ENCODE measurements at regions not wholly inside any gene's neighbourhood (a gene's known extent, or its start where the extent isn't known, plus 50 kb on each side); places are given as distances from the start of the nearest gene placed in this dataset.

GRCh38 chrX:40818236-40818635, 82.9 kb upstream of the MED14 start:
- DNase-seq (ENCODE audit: insufficient read length, low spot score) (no peak), FAIRE-seq (no peak)
- no peak for TF ChIP-seq PAX5 (IDR thresholded peaks at IDR 0.05; ENCODE audit: insufficient read depth, low read length, severe bottlenecking)
- no peak for TF ChIP-seq TAF1 (IDR thresholded peaks at IDR 0.05; ENCODE audit: low read depth, low read length)
- no peak for TF ChIP-seq POLR2AphosphoS5 (IDR thresholded peaks at IDR 0.05; ENCODE audit: low read depth, low read length)
- no peak for TF ChIP-seq POLR2A (IDR thresholded peaks at IDR 0.05; ENCODE audit: low read depth, low read length)
- TF ChIP-seq POU2F2 (IDR thresholded peaks at IDR 0.05; ENCODE audit: low read depth, low read length) = no peak
- no peak for TF ChIP-seq SPI1 (IDR thresholded peaks at IDR 0.05; ENCODE audit: low read depth, low read length)

DNA sequence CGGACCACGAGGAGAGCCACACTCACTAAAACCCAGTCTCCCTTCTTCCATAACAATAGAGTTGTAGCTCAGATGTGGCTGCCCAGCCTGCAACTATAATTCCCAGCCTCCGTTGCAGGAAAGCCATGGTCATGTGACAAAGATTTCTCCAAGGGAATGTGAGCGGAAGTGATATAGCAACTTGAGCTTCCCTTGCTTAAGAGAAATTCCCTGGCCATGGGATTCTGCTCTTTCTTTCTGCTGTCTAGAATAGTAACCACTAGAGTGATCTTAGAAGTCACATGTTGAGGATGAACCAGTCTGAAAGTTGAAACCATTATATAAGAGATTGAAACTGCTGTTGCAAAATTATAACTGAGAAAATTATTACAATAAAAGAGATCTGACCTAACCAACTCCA, 86.4 kb upstream of the MED14 start:
- TF ChIP-seq POU2F2 (IDR thresholded peaks at IDR 0.05; ENCODE audit: low read depth, low read length) (no peak), POLR2AphosphoS5 (IDR thresholded peaks at IDR 0.05; ENCODE audit: low read depth, low read length) (no peak), POLR2A (IDR thresholded peaks at IDR 0.05; ENCODE audit: low read depth, low read length) (no peak), TAF1 (IDR thresholded peaks at IDR 0.05; ENCODE audit: low read depth, low read length) (no peak), SPI1 (IDR thresholded peaks at IDR 0.05; ENCODE audit: low read depth, low read length) (no peak), PAX5 (IDR thresholded peaks at IDR 0.05; ENCODE audit: insufficient read depth, low read length, severe bottlenecking) (no peak)
- DNase-seq (ENCODE audit: insufficient read length, low spot score) = no peak
- no peak for FAIRE-seq

DNA sequence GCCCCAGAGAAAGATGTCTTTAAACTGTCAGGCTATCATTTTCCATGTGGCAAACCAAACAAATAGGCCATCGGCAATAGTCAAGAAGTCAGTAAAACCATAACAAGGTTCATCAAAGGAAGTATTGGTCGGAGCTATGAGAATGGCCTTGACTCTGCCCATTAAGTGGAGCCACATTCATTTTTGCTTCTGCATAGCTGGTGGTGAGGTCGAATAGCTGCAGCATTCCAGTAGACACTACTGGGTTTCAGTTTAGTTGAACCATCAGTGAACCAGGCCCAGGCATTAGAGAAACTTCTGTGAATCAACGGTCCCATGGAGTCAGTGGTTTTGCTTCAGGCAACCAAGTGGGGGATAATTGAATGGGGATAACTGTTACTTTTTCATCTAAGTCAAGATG, 92.0 kb upstream of the MED14 start:
- FAIRE-seq (no peak), DNase-seq (ENCODE audit: insufficient read length, low spot score) (no peak)
- TF ChIP-seq POU2F2 (IDR thresholded peaks at IDR 0.05; ENCODE audit: low read depth, low read length) (no peak), TAF1 (IDR thresholded peaks at IDR 0.05; ENCODE audit: low read depth, low read length) (no peak), POLR2A (IDR thresholded peaks at IDR 0.05; ENCODE audit: low read depth, low read length) (no peak), SPI1 (IDR thresholded peaks at IDR 0.05; ENCODE audit: low read depth, low read length) (no peak), PAX5 (IDR thresholded peaks at IDR 0.05; ENCODE audit: insufficient read depth, low read length, severe bottlenecking) (no peak), POLR2AphosphoS5 (IDR thresholded peaks at IDR 0.05; ENCODE audit: low read depth, low read length) (no peak)

GRCh38 chrX:40831750-40832149, 96.4 kb upstream of the MED14 start:
- TF ChIP-seq SPI1 (IDR thresholded peaks at IDR 0.05; ENCODE audit: low read depth, low read length) (no peak), POLR2AphosphoS5 (IDR thresholded peaks at IDR 0.05; ENCODE audit: low read depth, low read length) (no peak), PAX5 (IDR thresholded peaks at IDR 0.05; ENCODE audit: insufficient read depth, low read length, severe bottlenecking) (no peak), TAF1 (IDR thresholded peaks at IDR 0.05; ENCODE audit: low read depth, low read length) (no peak), POU2F2 (IDR thresholded peaks at IDR 0.05; ENCODE audit: low read depth, low read length) (no peak), POLR2A (IDR thresholded peaks at IDR 0.05; ENCODE audit: low read depth, low read length) (no peak)
- FAIRE-seq (no peak), DNase-seq (ENCODE audit: insufficient read length, low spot score) (no peak)

DNA sequence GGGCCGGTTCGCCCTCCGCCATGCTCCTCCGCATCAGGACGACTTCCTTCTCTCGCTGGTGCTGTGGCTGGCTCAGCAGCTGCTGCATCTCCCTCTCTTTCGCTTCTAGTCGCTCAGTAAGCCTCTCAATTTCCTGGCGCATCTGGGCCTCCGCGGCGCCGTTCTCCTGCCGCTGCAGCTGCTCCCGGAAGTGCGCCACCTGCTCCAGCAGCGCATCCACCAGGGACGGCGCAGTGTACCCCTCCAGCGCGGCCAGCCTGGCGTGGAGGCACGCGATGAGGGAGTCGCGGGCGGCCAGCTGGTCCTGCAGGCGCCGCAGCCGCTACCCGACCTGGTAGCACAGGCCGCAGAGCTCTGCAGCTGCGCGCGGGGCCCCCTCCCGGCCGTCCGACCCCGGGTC, 97.4 kb upstream of the MED14 start:
- FAIRE-seq (no peak), DNase-seq (ENCODE audit: insufficient read length, low spot score) (no peak)
- TF ChIP-seq POLR2AphosphoS5 (IDR thresholded peaks at IDR 0.05; ENCODE audit: low read depth, low read length) (no peak), TAF1 (IDR thresholded peaks at IDR 0.05; ENCODE audit: low read depth, low read length) (no peak), POLR2A (IDR thresholded peaks at IDR 0.05; ENCODE audit: low read depth, low read length) (no peak), POU2F2 (IDR thresholded peaks at IDR 0.05; ENCODE audit: low read depth, low read length) (no peak), SPI1 (IDR thresholded peaks at IDR 0.05; ENCODE audit: low read depth, low read length) (no peak), PAX5 (IDR thresholded peaks at IDR 0.05; ENCODE audit: insufficient read depth, low read length, severe bottlenecking) (no peak)

GRCh38 chrX:40834225-40834624, 98.9 kb upstream of the MED14 start:
- TF ChIP-seq POLR2AphosphoS5 (IDR thresholded peaks at IDR 0.05; ENCODE audit: low read depth, low read length) (no peak), POU2F2 (IDR thresholded peaks at IDR 0.05; ENCODE audit: low read depth, low read length) (no peak), POLR2A (IDR thresholded peaks at IDR 0.05; ENCODE audit: low read depth, low read length) (no peak), PAX5 (IDR thresholded peaks at IDR 0.05; ENCODE audit: insufficient read depth, low read length, severe bottlenecking) (no peak), TAF1 (IDR thresholded peaks at IDR 0.05; ENCODE audit: low read depth, low read length) (no peak), SPI1 (IDR thresholded peaks at IDR 0.05; ENCODE audit: low read depth, low read length) (no peak)
- no peak for FAIRE-seq
- no peak for DNase-seq (ENCODE audit: insufficient read length, low spot score)

DNA sequence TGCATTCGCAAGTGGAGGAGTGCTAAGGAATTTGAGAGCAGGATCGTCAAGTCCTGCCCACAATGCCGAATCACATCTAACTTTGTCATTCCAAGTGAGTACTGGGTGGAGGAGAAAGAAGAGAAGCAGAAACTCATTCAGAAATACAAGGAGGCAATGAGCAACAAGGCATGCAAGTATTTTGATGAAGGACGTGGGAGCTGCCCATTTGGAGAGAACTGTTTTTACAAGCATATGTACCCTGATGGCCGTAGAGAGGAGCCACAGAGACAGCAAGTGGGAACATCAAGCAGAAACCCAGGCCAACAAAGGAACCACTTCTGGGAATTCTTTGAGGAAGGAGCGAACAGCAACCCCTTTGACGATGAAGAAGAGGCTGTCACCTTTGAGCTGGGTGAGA, 100.2 kb upstream of the MED14 start:
- TF ChIP-seq TAF1 (IDR thresholded peaks at IDR 0.05; ENCODE audit: low read depth, low read length) (no peak), POU2F2 (IDR thresholded peaks at IDR 0.05; ENCODE audit: low read depth, low read length) (no peak)
- DNase-seq (ENCODE audit: insufficient read length, low spot score) (no peak), FAIRE-seq (no peak)

DNA sequence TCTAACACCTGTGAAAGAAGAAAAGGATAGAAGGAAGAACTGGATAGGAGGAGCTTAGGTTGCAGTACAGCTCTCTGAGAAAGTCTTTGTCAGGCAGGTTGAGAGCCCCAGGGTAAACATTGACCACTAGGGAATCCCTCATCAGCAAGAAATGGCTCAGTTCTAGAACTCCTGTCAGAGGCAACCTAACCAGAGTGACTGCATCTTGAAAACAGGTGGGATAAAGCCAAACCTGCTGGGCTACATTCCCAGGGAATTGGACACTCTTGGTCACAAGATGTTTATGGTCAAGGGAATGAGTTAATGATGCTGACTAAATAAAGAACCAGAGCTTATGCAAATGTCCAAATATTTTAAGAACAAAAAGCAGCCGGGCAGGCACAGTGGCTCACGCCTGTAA, 108.3 kb upstream of the MED14 start:
- DNase-seq (ENCODE audit: insufficient read length, low spot score) (no peak), FAIRE-seq (no peak)
- TF ChIP-seq TAF1 (IDR thresholded peaks at IDR 0.05; ENCODE audit: low read depth, low read length) (no peak), SPI1 (IDR thresholded peaks at IDR 0.05; ENCODE audit: low read depth, low read length) (no peak), PAX5 (IDR thresholded peaks at IDR 0.05; ENCODE audit: insufficient read depth, low read length, severe bottlenecking) (no peak), POLR2A (IDR thresholded peaks at IDR 0.05; ENCODE audit: low read depth, low read length) (no peak)

DNA sequence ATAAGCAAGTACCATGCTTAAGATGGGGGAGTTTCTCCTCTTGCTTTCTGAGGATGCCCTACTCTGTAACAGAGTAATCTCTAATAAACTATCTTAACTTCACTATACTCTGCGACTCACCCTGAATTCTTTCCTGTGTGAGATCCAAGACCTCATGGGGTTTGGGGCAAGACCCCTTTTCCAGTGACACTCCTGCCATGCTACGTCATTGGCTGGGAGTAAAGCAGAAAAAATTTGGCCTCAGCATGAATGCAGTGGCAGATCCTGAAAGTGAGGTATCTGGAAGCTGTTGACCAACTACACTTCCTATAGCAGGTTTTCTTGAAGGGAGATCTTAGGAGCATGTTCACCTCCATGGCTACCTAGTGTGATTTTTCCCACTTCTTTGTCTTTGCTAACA, 109.1 kb upstream of the MED14 start:
- DNase-seq (ENCODE audit: insufficient read length, low spot score) (no peak), FAIRE-seq (no peak)
- TF ChIP-seq PAX5 (IDR thresholded peaks at IDR 0.05; ENCODE audit: insufficient read depth, low read length, severe bottlenecking) = no peak
- no peak for TF ChIP-seq TAF1 (IDR thresholded peaks at IDR 0.05; ENCODE audit: low read depth, low read length)
- TF ChIP-seq POU2F2 (IDR thresholded peaks at IDR 0.05; ENCODE audit: low read depth, low read length) = no peak
- no peak for TF ChIP-seq POLR2A (IDR thresholded peaks at IDR 0.05; ENCODE audit: low read depth, low read length)
- no peak for TF ChIP-seq SPI1 (IDR thresholded peaks at IDR 0.05; ENCODE audit: low read depth, low read length)
- TF ChIP-seq POLR2AphosphoS5 (IDR thresholded peaks at IDR 0.05; ENCODE audit: low read depth, low read length) = no peak

DNA sequence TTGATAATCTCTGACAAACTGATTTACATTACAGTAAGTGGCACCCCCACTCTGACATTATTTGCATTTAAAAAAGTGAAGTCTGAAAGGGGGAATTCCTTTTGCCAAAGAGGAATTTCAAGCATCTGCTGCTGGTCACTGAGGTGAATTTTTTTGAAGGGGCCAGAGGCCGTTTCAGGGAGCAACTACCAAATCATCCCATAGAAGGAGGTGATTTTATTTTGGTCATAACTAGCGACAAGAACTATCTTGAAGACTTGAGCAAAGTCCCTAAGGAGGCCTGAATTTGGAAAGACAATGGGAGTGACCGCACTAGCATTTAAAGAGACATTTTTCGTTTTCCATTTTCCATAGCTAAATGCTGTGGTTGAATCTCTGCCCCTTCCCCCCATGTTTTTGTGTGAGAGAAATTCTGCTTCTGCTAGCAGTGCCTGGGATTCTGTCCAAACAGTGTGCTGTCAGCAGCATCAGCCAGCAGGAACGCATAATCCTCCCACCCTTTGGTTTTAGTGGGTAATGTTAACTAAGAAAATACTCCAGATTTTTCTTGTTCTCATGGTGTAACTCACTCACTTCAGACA, 110.1 kb upstream of the MED14 start:
- TF ChIP-seq SPI1 (IDR thresholded peaks at IDR 0.05; ENCODE audit: low read depth, low read length) (no peak), TAF1 (IDR thresholded peaks at IDR 0.05; ENCODE audit: low read depth, low read length) (no peak), POU2F2 (IDR thresholded peaks at IDR 0.05; ENCODE audit: low read depth, low read length) (no peak), PAX5 (IDR thresholded peaks at IDR 0.05; ENCODE audit: insufficient read depth, low read length, severe bottlenecking) (no peak), POLR2AphosphoS5 (IDR thresholded peaks at IDR 0.05; ENCODE audit: low read depth, low read length) (no peak), POLR2A (IDR thresholded peaks at IDR 0.05; ENCODE audit: low read depth, low read length) (no peak)
- FAIRE-seq (no peak), DNase-seq (ENCODE audit: insufficient read length, low spot score) (no peak)
